HG02840 (cell line): ENCODE measurements at regions not wholly inside any gene's neighbourhood (a gene's known extent, or its start where the extent isn't known, plus 50 kb on each side); places are given as distances from the start of the nearest gene placed in this dataset.
"Not testable (repeated sequence)": the region's sequence is repeated elsewhere in the genome, so short reads cannot be mapped to it uniquely, and the experiment has no call there.

Experiments used
- ATAC-seq: cut with Tn5 transposase; IDR thresholded peaks from one replicate; pipeline ENCODE4 v1.9.1; 2021; ENCODE audit warnings: mild to moderate bottlenecking, moderate library complexity, moderate number of reproducible peaks; ENCODE audit not compliant: unreplicated experiment, low FRiP score

- peak; percentile 46 for ATAC-seq
These were observed 106.2 kb upstream of the SEMA3D start for GRCh38 chr7:85292908-85293576.

DNA sequence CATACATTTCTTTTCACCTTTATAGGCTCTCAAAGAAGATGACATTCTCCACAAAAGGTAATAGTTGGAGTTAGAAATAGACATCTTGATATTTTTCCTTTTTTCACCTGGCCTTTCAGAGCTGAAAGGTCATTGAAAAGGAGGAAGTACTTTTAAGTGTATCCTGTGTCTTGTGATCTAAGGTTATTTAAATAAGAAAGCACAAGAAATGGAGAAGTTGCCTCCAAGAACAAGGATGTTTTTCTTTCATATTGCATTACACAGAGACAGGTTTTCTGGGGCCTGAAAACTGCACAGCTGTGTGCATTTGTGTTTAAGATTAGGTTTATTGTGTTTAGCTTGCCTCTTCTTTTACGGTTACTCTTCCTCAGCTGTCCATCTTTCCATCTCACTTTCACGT lies 103.4 kb upstream of the SEMA3D start:
- no peak for ATAC-seq

- ATAC-seq, result no peak
These were observed 102.4 kb upstream of the SEMA3D start for GRCh38 chr7:85289279-85289678.

DNA sequence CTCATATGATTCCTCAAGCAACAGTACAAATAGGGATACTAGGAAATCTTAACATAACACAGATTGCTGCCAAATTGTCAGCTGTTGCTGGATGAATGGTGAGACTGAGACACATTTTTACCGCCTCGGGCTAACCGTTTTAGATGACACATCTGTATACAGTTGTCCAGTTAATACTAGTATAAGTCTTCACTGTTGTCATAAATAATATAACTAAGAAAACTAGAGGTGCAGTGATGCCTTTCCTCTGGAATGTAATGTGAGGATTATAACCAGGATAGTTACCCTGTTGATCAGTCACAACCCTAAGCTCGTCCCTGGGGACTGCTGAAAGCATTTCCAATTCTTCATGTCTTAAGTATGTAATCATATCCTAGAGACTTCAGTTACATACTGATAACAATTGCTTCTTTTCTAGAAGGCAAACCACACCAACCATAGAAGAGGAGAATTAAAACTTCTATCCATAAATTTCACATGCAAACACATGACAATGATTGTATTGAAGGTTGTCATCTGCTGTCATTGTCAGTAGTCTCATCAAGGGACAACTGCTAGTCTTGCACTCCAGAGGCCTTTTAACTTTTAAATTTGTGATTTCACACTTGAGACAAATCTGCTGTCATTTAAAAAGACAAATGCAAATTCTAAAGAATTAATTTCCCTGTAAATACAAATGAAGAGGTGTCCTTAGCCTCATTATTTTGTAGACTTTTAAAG lies 100.4 kb upstream of the SEMA3D start:
- ATAC-seq, result no peak

- ATAC-seq, result no peak
These were observed 99.6 kb upstream of the SEMA3D start for GRCh38 chr7:85286446-85286845.

- no peak for ATAC-seq
These were observed 98.7 kb upstream of the SEMA3D start for GRCh38 chr7:85285527-85285926.

GRCh38 chr7:85275204-85275603 lies 88.3 kb upstream of the SEMA3D start:
- ATAC-seq, result no peak

- ATAC-seq, result no peak
These were observed 87.6 kb upstream of the SEMA3D start for GRCh38 chr7:85274454-85274853.

DNA sequence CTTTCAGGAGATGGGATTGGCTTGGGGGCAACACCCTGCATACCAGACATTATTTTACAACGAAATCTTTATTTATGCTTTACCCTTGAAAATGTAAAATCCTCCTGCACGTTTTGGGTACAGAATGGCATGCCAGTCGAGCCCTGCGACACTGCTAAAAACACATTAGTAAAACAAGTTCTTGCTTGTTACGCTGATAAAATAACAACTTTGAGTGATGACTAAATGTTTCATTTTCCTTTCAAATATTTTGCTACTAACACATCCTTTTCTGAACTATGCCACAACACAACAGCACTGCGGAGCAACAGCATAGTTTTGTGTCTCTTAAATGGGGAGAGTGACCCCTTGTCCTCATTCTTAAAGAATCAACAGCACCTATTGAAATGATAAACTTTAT lies 76.0 kb upstream of the SEMA3D start:
- ATAC-seq, result no peak

DNA sequence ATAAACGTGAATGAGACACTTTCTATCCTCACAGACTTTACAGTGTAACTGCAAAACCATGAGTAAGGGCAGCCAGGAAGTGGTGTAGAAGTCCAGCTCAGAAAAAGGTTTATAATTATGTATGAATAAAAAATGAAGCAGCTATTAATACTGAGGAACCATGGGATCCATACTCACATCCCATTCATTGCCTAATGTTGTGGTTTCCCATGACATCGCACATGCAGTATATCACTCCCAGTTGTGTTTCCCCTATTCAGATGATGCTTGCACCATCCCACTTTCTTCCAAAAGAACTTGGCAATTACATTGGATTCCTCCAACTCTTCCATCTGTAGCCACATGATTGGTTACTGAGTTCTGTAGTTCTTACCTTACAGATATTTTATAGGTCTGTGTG lies 74.5 kb upstream of the SEMA3D start:
- ATAC-seq, result no peak

- ATAC-seq, result not testable (repeated sequence)
These were observed 62.9 kb upstream of the SEMA3D start for GRCh38 chr7:85249787-85250186.

GRCh38 chr7:85239109-85239508 lies 52.3 kb upstream of the SEMA3D start:
- no peak for ATAC-seq

GRCh38 chr7:85237721-85238120 lies 50.9 kb upstream of the SEMA3D start:
- ATAC-seq, result no peak
